ENCODE measurements at regions not wholly inside any gene's neighbourhood (a gene's known extent, or its start where the extent isn't known, plus 50 kb on each side); places are given as distances from the start of the nearest gene placed in this dataset.

- WGBS, 2 donors, result 68 to 74% methylated on average over 10 of the region's 10 CpGs
- no peak for ATAC-seq (ENCODE audit: low FRiP score in 2 of 2)
- Histone ChIP-seq H3K36me3 (no peaks in the 10 kb centered on the region), H3K4me3 (no peak overlapping the region), H3K9me3 (no peaks in the 10 kb centered on the region), H3K27ac (no peak overlapping the region), H3K4me1 (no peaks in the 10 kb centered on the region), H3K27me3 (no peaks in the 10 kb centered on the region)
- no peak for TF ChIP-seq POLR2AphosphoS5 (IDR thresholded peaks at IDR 0.05)
- TF ChIP-seq EP300 (IDR thresholded peaks at IDR 0.05), result no peak
- no peak for TF ChIP-seq CTCF (IDR thresholded peaks at IDR 0.05)
- no peak for TF ChIP-seq POLR2A (IDR thresholded peaks at IDR 0.05)
- DNase-seq, result no peak
Observed at GRCh38 chr3:186427627-186428281, 65.7 kb upstream of the DGKG start.

GRCh38 chr3:186425788-186426730 lies 64.0 kb upstream of the DGKG start:
- no peaks in the 10 kb centered on the region for H3K9me3 ChIP-seq
- 70 to 72% methylated on average over 10 of the region's 10 CpGs for WGBS, 2 donors
- no peaks in the 10 kb centered on the region for H3K4me1 ChIP-seq
- no peak overlapping the region for H3K27ac ChIP-seq
- no peak overlapping the region for H3K4me3 ChIP-seq
- no peak for TF ChIP-seq POLR2A (IDR thresholded peaks at IDR 0.05)
- no peak for TF ChIP-seq EP300 (IDR thresholded peaks at IDR 0.05)
- no peak for TF ChIP-seq POLR2AphosphoS5 (IDR thresholded peaks at IDR 0.05)
- peak in 1 of 6 experiments; percentile 15 for TF ChIP-seq CTCF (IDR thresholded peaks at IDR 0.05)
- ATAC-seq (ENCODE audit: low FRiP score in 2 of 2) (peak in 1 of 2 donors; percentile 59), DNase-seq (no peak)
- H3K27me3 ChIP-seq, result no peaks in the 10 kb centered on the region
- H3K36me3 ChIP-seq, result no peaks in the 10 kb centered on the region

DNA sequence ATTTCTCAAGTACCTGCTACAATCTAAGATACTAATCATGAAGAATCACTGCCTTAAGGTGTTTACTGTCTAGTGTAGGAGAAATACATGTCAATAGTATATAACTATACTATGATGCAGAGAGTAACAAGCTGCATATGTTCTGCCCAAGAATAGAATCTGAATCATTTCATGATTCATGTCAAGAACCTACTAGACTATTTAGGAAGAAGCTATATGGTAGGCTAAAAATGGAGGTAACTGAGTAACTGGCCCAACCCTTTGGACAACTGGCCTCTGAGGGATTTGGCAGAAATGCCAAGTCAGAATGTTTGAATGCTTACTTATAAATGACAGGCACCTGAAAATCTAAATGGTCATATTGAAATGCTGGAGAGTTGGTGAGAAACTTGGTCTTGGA lies 59.9 kb upstream of the DGKG start:
- H3K4me3 ChIP-seq, result no peak overlapping the region
- no peak for DNase-seq
- no peak for ATAC-seq (ENCODE audit: low FRiP score in 2 of 2)

DNA sequence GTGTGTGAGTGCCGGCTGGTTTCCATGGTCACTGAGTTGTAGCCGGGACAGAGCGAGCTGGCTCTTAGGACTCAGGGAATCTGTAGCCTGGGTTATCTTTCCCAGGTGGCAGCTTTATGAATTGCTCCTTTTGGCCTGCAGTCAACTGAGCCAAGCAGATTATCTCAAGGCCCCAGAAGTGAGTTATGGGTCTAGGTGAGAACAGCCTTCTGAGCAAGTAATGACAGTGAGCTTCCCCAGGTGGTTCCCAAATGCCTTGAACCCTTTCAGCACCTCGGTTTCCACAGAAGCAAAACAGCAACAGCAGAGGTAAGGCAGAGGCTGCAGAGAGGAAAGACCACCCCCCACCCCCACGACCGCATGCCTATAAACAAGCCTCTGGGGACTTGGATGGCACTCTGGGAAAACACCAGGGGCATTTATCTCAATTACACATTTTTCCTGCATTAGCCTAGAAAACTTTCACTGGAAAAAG lies 56.7 kb upstream of the DGKG start:
- 72 to 74% methylated on average over 4 to 6 of the region's 6 CpGs for WGBS, 2 donors
- Histone ChIP-seq H3K4me3 (no peak overlapping the region), H3K9me3 (no peaks in the 10 kb centered on the region), H3K4me1 (peaks cover 1 to 13% (median 10%) of the 10 kb centered on the region in 4 donors), H3K36me3 (no peaks in the 10 kb centered on the region), H3K27me3 (no peaks in the 10 kb centered on the region), H3K27ac (no peak overlapping the region)
- ATAC-seq (ENCODE audit: low FRiP score in 2 of 2) (no peak), DNase-seq (no peak)
- TF ChIP-seq POLR2AphosphoS5 (IDR thresholded peaks at IDR 0.05) (no peak), EP300 (IDR thresholded peaks at IDR 0.05) (no peak), POLR2A (IDR thresholded peaks at IDR 0.05) (no peak), CTCF (IDR thresholded peaks at IDR 0.05) (no peak)

More for the DNA sequence above, 59.9 kb upstream of the DGKG start:
- Histone ChIP-seq H3K9me3 (no peaks in the 10 kb centered on the region), H3K36me3 (no peaks in the 10 kb centered on the region), H3K27me3 (no peaks in the 10 kb centered on the region), H3K27ac (no peak overlapping the region), H3K4me1 (no peaks in the 10 kb centered on the region)
- TF ChIP-seq POLR2A (IDR thresholded peaks at IDR 0.05) (no peak), EP300 (IDR thresholded peaks at IDR 0.05) (no peak), CTCF (IDR thresholded peaks at IDR 0.05) (no peak), POLR2AphosphoS5 (IDR thresholded peaks at IDR 0.05) (no peak)
